ENCODE measurements at regions not wholly inside any gene's neighbourhood (a gene's known extent, or its start where the extent isn't known, plus 50 kb on each side); places are given as distances from the start of the nearest gene placed in this dataset.

- TF ChIP-seq JUNB (IDR thresholded peaks at IDR 0.05): no peak
- no peak for TF ChIP-seq CTCF (IDR thresholded peaks at IDR 0.05)
- no peak for TF ChIP-seq SMC3 (IDR thresholded peaks at IDR 0.05)
- TF ChIP-seq CBX2 (IDR thresholded peaks at IDR 0.05; ENCODE audit: borderline replicate concordance, low read depth): no peak
- no peak for TF ChIP-seq JUN (IDR thresholded peaks at IDR 0.05)
- no peak for TF ChIP-seq POLR2A (IDR thresholded peaks at IDR 0.05; ENCODE audit: low read length)
These were observed 922.2 kb upstream of the MAP3K7 start for GRCh38 chr6:91509039-91509438.
